Tibial artery (tissue), 4 donors: ENCODE measurements at regions not wholly inside any gene's neighbourhood (a gene's known extent, or its start where the extent isn't known, plus 50 kb on each side); places are given as distances from the start of the nearest gene placed in this dataset.

Experiments used
- DNase-seq, 2 donors: peaks; one replicate each; pipeline ENCODE4 v3.0.0-alpha.2; 2019
- H3K27ac ChIP-seq, 2 donors: fragments of 200-600 bp; sonication (generic) in 1 of 2; 1 replicate in 1 of 2; 2 replicates in 1 of 2; pipeline ENCODE4 v1.5.1; 2018 to 2019; ENCODE audit warnings: mild to moderate bottlenecking in 1 of 2
- H3K27me3 ChIP-seq, 2 donors: fragments of 200-600 bp; sonication (generic) in 1 of 2; one replicate each; pipeline versions ENCODE4 v1.5.1 to v1.6.0; 2016 to 2019
- H3K36me3 ChIP-seq, 3 donors: fragments of 200-600 bp; sonication (generic) in 2 of 3; one replicate each; pipeline ENCODE4 v1.5.1; 2016 to 2019; ENCODE audit warnings: mild to moderate bottlenecking in 2 of 3
- H3K4me1 ChIP-seq, 4 donors: fragments of 200-600 bp; sonication (generic) in 2 of 4; 1 replicate in 3 of 4; 2 replicates in 1 of 4; pipeline ENCODE4 v1.5.1; 2016 to 2019
- H3K4me3 ChIP-seq, 2 donors: fragments of 200-600 bp; sonication (generic) in 1 of 2; 1 replicate in 1 of 2; 2 replicates in 1 of 2; pipeline ENCODE4 v1.5.1; 2018 to 2019; ENCODE audit warnings: mild to moderate bottlenecking in 2 of 2
- H3K9me3 ChIP-seq, 3 donors: fragments of 200-600 bp; sonication (generic) in 1 of 3; one replicate each; pipeline ENCODE4 v1.5.1; 2016 to 2019
- CTCF ChIP-seq, 2 experiments: fragments of 200-600 bp in 1 of 2; fragments of 450-650 bp in 1 of 2; IDR thresholded peaks; one replicate each; pipeline ENCODE4 v1.5.1; 2017 to 2019; ENCODE audit warnings: antibody characterized with exemption in 2 of 2, mild to moderate bottlenecking in 1 of 2, moderate library complexity in 1 of 2
- intact Hi-C: fragments of 100-400 bp; cut with DNase I; formaldehyde crosslinking; loops from one replicate; pipeline ENCODE4 v1.15.0; 2023; ENCODE audit warnings: low total_unique reads

DNA sequence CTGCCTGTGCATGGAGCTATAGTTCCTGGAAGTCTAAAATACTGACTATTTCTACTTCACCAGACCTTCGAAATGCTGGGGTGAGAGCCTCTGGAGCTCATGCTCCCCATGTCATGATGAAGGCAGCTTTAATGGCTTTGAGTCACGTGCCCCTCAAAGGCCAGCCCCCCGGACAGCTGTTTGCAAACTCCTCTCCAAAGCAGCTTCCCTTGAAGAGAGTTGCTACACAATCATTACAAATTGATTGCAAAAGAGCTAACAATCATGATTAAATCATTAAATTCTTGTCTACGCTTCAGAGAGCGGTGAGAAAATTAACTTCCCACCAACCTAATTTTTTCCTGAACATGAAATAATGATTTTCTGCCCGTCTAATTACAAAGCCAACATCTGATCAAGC, 134.8 kb upstream of the IRX6 start:
- intact Hi-C loops = no loop called here
- Histone ChIP-seq H3K27ac (no peak overlapping the region), H3K4me3 (no peak overlapping the region), H3K27me3 (peaks cover 0 to 15% of the 10 kb centered on the region in 2 donors), H3K9me3 (no peaks in the 10 kb centered on the region), H3K4me1 (no peaks in the 10 kb centered on the region), H3K36me3 (no peaks in the 10 kb centered on the region)
- no peak for TF ChIP-seq CTCF (IDR thresholded peaks at IDR 0.05)
- no peak for DNase-seq

DNA sequence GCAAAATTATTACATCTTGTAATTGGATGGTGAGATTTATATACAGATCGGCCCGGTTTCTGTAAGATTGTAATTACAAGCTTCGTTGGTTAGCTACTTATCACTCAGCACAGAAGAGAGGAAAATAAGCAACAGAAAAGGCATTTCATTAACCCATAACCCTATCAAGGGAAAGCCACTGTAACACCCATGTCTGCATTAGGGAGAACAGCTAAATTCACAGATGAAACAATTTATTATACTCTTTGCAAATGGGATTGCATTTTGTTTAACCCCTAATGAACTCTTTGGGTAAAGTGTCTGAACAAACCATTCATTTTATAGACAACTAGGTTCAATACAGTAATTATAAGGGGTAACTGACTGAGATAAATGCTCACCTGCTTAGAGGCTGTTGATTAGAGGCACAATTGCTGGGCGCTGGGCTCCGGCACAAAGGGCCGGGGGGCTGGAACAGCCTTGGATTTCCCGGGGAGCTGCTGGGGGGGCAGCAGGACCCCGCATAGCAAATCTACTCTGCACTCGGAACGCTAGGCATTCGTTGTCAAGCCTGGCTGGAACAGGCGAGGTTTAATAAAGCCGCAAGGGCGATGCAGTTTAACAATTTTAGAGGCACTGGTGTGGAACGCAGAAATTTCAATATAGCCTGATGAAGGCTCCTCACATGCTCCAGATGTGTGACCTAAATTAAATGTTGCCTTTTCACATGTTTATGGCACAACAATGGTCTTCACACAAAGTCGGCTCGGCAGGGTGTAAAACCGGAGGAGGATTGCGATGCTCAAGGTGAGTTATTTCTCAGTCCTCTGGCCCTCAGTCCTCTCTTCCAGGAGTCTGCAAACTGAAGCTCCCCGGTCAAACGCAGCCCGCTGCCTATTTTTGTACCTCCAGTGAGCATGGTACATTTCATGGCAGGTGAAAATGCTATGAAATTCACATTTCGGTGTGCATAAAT, 134.0 kb upstream of the IRX6 start:
- Histone ChIP-seq H3K9me3 (no peaks in the 10 kb centered on the region), H3K4me3 (no peak overlapping the region), H3K27me3 (peaks cover 0 to 15% of the 10 kb centered on the region in 2 donors), H3K4me1 (no peaks in the 10 kb centered on the region), H3K27ac (no peak overlapping the region), H3K36me3 (no peaks in the 10 kb centered on the region)
- intact Hi-C loops = no loop called here
- TF ChIP-seq CTCF (IDR thresholded peaks at IDR 0.05) = no peak
- DNase-seq = no peak

GRCh38 chr16:55192734-55193133, 131.3 kb upstream of the IRX6 start:
- Histone ChIP-seq H3K4me1 (no peaks in the 10 kb centered on the region), H3K4me3 (no peak overlapping the region), H3K27me3 (peaks cover 0 to 15% of the 10 kb centered on the region in 2 donors), H3K9me3 (no peaks in the 10 kb centered on the region), H3K36me3 (no peaks in the 10 kb centered on the region), H3K27ac (no peak overlapping the region)
- no peak for TF ChIP-seq CTCF (IDR thresholded peaks at IDR 0.05)
- no peak for DNase-seq
- intact Hi-C loops = no loop called here

DNA sequence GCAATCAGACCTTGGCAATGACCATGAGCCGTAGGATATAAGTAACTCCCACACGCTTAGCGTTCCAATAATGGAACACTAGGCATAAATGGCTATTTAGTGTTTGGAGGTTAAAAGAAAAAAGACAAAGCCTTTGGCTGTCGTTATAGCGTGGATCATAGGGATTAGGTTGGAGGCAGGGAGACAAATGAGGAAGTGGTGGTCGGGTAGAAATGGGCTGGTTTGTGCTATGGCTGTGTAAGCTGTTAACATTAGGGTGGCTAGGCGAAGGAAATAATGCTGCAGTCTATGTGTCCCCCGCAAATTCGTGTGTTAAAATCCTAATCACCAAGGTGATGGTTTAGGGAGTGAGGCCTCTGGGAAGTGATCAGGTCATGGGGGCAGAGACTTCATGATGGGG, 120.4 kb upstream of the IRX6 start:
- Histone ChIP-seq H3K9me3 (no peaks in the 10 kb centered on the region), H3K4me3 (no peak overlapping the region), H3K27me3 (no peaks in the 10 kb centered on the region), H3K36me3 (no peaks in the 10 kb centered on the region), H3K27ac (no peak overlapping the region), H3K4me1 (no peaks in the 10 kb centered on the region)
- no peak for DNase-seq
- TF ChIP-seq CTCF (IDR thresholded peaks at IDR 0.05) = no peak
- intact Hi-C loops = no loop called here

GRCh38 chr16:55204069-55204468, 119.9 kb upstream of the IRX6 start:
- Histone ChIP-seq H3K27ac (no peak overlapping the region), H3K36me3 (no peaks in the 10 kb centered on the region), H3K9me3 (no peaks in the 10 kb centered on the region), H3K27me3 (no peaks in the 10 kb centered on the region), H3K4me3 (no peak overlapping the region), H3K4me1 (no peaks in the 10 kb centered on the region)
- TF ChIP-seq CTCF (IDR thresholded peaks at IDR 0.05) = no peak
- intact Hi-C loops = no loop called here
- DNase-seq = no peak
